H1 (cell line): ENCODE measurements at regions not wholly inside any gene's neighbourhood (a gene's known extent, or its start where the extent isn't known, plus 50 kb on each side); places are given as distances from the start of the nearest gene placed in this dataset.

Source experiments
- CTCF ChIA-PET: fragments of 300-600 bp; sonication (Branson Sonifier 250); formaldehyde crosslinking; loops from one replicate; lab custom pipeline; 2021; ENCODE audit not compliant: partially characterized antibody; lab: Charles Lee
- POLR2A ChIA-PET: fragments of 300-600 bp; sonication (Branson Sonifier 250); formaldehyde crosslinking; loops from one replicate; lab custom pipeline; 2021; ENCODE audit warnings: inconsistent platforms; ENCODE audit not compliant: partially characterized antibody; lab: Charles Lee
- DNase-seq, 2 experiments: peaks; one replicate each; pipeline versions ENCODE4 v3.0.0 to v3.0.0-alpha.2; 2010 to 2022; ENCODE audit warnings: low spot score in 2 of 2, low read depth in 1 of 2, mixed read lengths in 1 of 2
- FAIRE-seq: peaks from 2 replicates; lab custom pipeline; 2011; peaks lifted over from hg19 to GRCh38; lab: Jason Lieb, UNC
- H2AFZ ChIP-seq: 2 replicates; pipeline ENCODE4 v1.8.1; 2012; ENCODE audit warnings: low read length, inconsistent platforms
- H2AK5ac ChIP-seq: 2 replicates; pipeline ENCODE4 v1.6.1; 2013; ENCODE audit warnings: low read depth, low read length
- H2BK120ac ChIP-seq: replicated peaks from 2 replicates; pipeline ENCODE3; 2013; ENCODE audit warnings: low read depth, low read length, inconsistent platforms
- H2BK12ac ChIP-seq: 2 replicates; pipeline ENCODE4 v1.6.1; 2013; ENCODE audit warnings: low read depth, low read length
- H2BK15ac ChIP-seq: 2 replicates; pipeline ENCODE4 v1.6.1; 2013; ENCODE audit warnings: low read length
- H2BK20ac ChIP-seq: 2 replicates; pipeline ENCODE4 v1.6.1; 2013; ENCODE audit warnings: low read length
- H2BK5ac ChIP-seq: 2 replicates; pipeline ENCODE4 v1.6.1; 2013; ENCODE audit warnings: low read depth, low read length
- H3K14ac ChIP-seq: 2 replicates; pipeline ENCODE4 v1.6.1; 2013; ENCODE audit warnings: inconsistent platforms; ENCODE audit not compliant: insufficient read length
- H3K18ac ChIP-seq: 2 replicates; pipeline ENCODE4 v1.6.1; 2013; ENCODE audit warnings: low read length; ENCODE audit errors: extremely low read depth
- H3K23ac ChIP-seq: 2 replicates; pipeline ENCODE4 v1.6.1; 2013; ENCODE audit warnings: inconsistent platforms; ENCODE audit not compliant: insufficient read length
- H3K23me2 ChIP-seq: 2 replicates; pipeline ENCODE4 v1.6.1; 2013; ENCODE audit warnings: low read depth, low read length
- H3K27ac ChIP-seq: 2 replicates; pipeline ENCODE4 v1.6.1; 2011; ENCODE audit warnings: low read depth, low read length, inconsistent platforms
- H3K27me3 ChIP-seq, 4 experiments: replicated peaks in 1 of 4; 1 replicate in 1 of 4; 2 replicates in 3 of 4; pipeline versions ENCODE4 v1.6.1 to v1.8.1; 2011 to 2013; ENCODE audit warnings: low read length in 3 of 4, mild to moderate bottlenecking in 3 of 4, inconsistent platforms in 2 of 4, mixed read lengths in 2 of 4, moderate library complexity in 1 of 4; ENCODE audit not compliant: control insufficient read depth in 3 of 4, insufficient read depth in 3 of 4; ENCODE audit errors: extremely low read depth in 1 of 4
- H3K36me3 ChIP-seq, 4 experiments: 2 replicates each; pipeline versions ENCODE4 v1.6.1 to v1.8.1; 2011 to 2013; ENCODE audit warnings: mild to moderate bottlenecking in 4 of 4, low read length in 3 of 4, moderate library complexity in 2 of 4, control low read depth in 1 of 4, inconsistent platforms in 1 of 4; ENCODE audit not compliant: insufficient read depth in 4 of 4, control insufficient read depth in 2 of 4
- H3K4ac ChIP-seq: replicated peaks from 2 replicates; pipeline ENCODE3; 2013; ENCODE audit warnings: low read length, low read depth, mixed read lengths, inconsistent platforms; ENCODE audit not compliant: insufficient read length
- H3K4me1 ChIP-seq, 4 experiments: replicated peaks in 1 of 4; 1 replicate in 1 of 4; 2 replicates in 3 of 4; pipeline versions ENCODE4 v1.6.1 to v1.8.1; 2011 to 2013; ENCODE audit warnings: low read length in 3 of 4, inconsistent platforms in 2 of 4, mixed read lengths in 1 of 4; ENCODE audit not compliant: insufficient read depth in 4 of 4, control insufficient read depth in 3 of 4
- H3K4me2 ChIP-seq, 2 experiments: 2 replicates each; pipeline versions ENCODE4 v1.6.1 to v1.8.1; 2011 to 2013; ENCODE audit warnings: low read depth in 2 of 2, low read length in 2 of 2, control low read depth in 1 of 2, inconsistent platforms in 1 of 2, mild to moderate bottlenecking in 1 of 2; ENCODE audit not compliant: insufficient read depth in 1 of 2
- H3K4me3 ChIP-seq, 4 experiments: fragments of 200-600, 300-600 bp in 1 of 4; sonication (generic), shearing (Covaris generic), sonication (Bioruptor Twin) in 1 of 4; 2 replicates each; pipeline versions ENCODE4 v1.5.1 to v1.8.1; 2011 to 2016; ENCODE audit warnings: low read length in 4 of 4, low read depth in 3 of 4, control low read depth in 2 of 4, inconsistent platforms in 2 of 4, mild to moderate bottlenecking in 2 of 4, mixed read lengths in 1 of 4, moderate library complexity in 1 of 4; ENCODE audit not compliant: insufficient read depth in 2 of 4; ENCODE audit errors: extremely low read depth in 1 of 4
- H3K56ac ChIP-seq: replicated peaks from 2 replicates; pipeline ENCODE3; 2013; ENCODE audit warnings: low read depth, mild to moderate bottlenecking, mixed read lengths, low read length, inconsistent platforms; ENCODE audit not compliant: insufficient read length
- H3K79me1 ChIP-seq: 2 replicates; pipeline ENCODE4 v1.6.1; 2013; ENCODE audit warnings: low read depth, low read length, control low read depth
- H3K79me2 ChIP-seq, 2 experiments: 2 replicates each; pipeline versions ENCODE4 v1.6.1 to v1.8.1; 2012 to 2013; ENCODE audit warnings: low read length in 2 of 2, mild to moderate bottlenecking in 2 of 2, inconsistent platforms in 1 of 2; ENCODE audit not compliant: insufficient read depth in 2 of 2, control insufficient read depth in 1 of 2
- H3K9ac ChIP-seq, 4 experiments: replicated peaks in 1 of 4; 1 replicate in 1 of 4; 2 replicates in 3 of 4; pipeline versions ENCODE4 v1.6.1 to v1.8.1; 2011 to 2013; ENCODE audit warnings: low read depth in 3 of 4, low read length in 3 of 4, control low read depth in 2 of 4, mild to moderate bottlenecking in 2 of 4, moderate library complexity in 2 of 4, inconsistent platforms in 1 of 4; ENCODE audit errors: extremely low read depth in 1 of 4
- H3K9me3 ChIP-seq, 2 experiments: 2 replicates each; pipeline versions ENCODE4 v1.6.1 to v1.8.1; 2012 to 2013; ENCODE audit warnings: mild to moderate bottlenecking in 2 of 2, moderate library complexity in 2 of 2, control low read depth in 1 of 2, inconsistent platforms in 1 of 2, low read depth in 1 of 2, low read length in 1 of 2, mixed read lengths in 1 of 2; ENCODE audit not compliant: insufficient read depth in 2 of 2
- H4K20me1 ChIP-seq, 2 experiments: replicated peaks in 1 of 2; 2 replicates each; pipeline versions ENCODE3 to v1.8.1; 2011 to 2013; ENCODE audit warnings: inconsistent platforms in 2 of 2, low read length in 2 of 2, mild to moderate bottlenecking in 1 of 2; ENCODE audit not compliant: insufficient read depth in 2 of 2, control insufficient read depth in 1 of 2
- H4K5ac ChIP-seq: 2 replicates; pipeline ENCODE4 v1.6.1; 2013; ENCODE audit warnings: low read length, low read depth, mixed read lengths, inconsistent platforms; ENCODE audit not compliant: insufficient read length
- H4K8ac ChIP-seq: 2 replicates; pipeline ENCODE4 v1.8.0; 2013; ENCODE audit warnings: mild to moderate bottlenecking, moderate library complexity, low read length, inconsistent platforms; ENCODE audit not compliant: insufficient read depth; ENCODE audit errors: extremely low read depth
- H4K91ac ChIP-seq: replicated peaks from 2 replicates; pipeline ENCODE3; 2013; ENCODE audit warnings: low read length, mixed read lengths, inconsistent platforms; ENCODE audit not compliant: insufficient read length
- GABPA ChIP-seq: IDR thresholded peaks from 2 replicates; pipeline ENCODE4 v1.6.1; 2011; ENCODE audit warnings: mild to moderate bottlenecking, low read length, moderate library complexity, borderline replicate concordance; ENCODE audit not compliant: insufficient read depth
- KDM1A ChIP-seq: fragments of 200-600, 300-600 bp; sonication (generic); IDR thresholded peaks from 2 replicates; pipeline ENCODE4 v1.7.1; 2016; ENCODE audit warnings: mild to moderate bottlenecking, low read length, borderline replicate concordance
- KDM5A ChIP-seq: fragments of 200-600 bp; IDR thresholded peaks from 2 replicates; pipeline ENCODE4 v1.7.1; 2012; ENCODE audit warnings: mild to moderate bottlenecking, low read length, inconsistent platforms, mixed read lengths
- POLR2AphosphoS5 ChIP-seq: IDR thresholded peaks from 2 replicates; pipeline ENCODE4 v1.6.1; 2011; ENCODE audit warnings: low read depth, low read length
- POU5F1 ChIP-seq: IDR thresholded peaks from 2 replicates; pipeline ENCODE4 v1.6.1; 2011; ENCODE audit warnings: low read depth, mild to moderate bottlenecking, low read length, moderate library complexity
- RFX5 ChIP-seq: IDR thresholded peaks from 2 replicates; pipeline ENCODE4 v1.6.1; 2011; ENCODE audit warnings: low read depth, low read length, improper control_type of control experiment, borderline replicate concordance
- SUZ12 ChIP-seq: fragments of 200-600 bp; sonication (generic); IDR thresholded peaks from 2 replicates; pipeline ENCODE4 v1.6.1; 2012; ENCODE audit warnings: mild to moderate bottlenecking, inconsistent platforms, low read length, moderate library complexity, mixed read lengths
- TAF1 ChIP-seq: IDR thresholded peaks from 2 replicates; pipeline ENCODE4 v1.6.1; 2011; ENCODE audit warnings: mild to moderate bottlenecking, low read depth, low read length
- TBP ChIP-seq: IDR thresholded peaks from 2 replicates; pipeline ENCODE4 v1.6.1; 2011; ENCODE audit warnings: low read depth, low read length, improper control_type of control experiment
- TCF12 ChIP-seq: IDR thresholded peaks from 2 replicates; pipeline ENCODE4 v1.6.1; 2011; ENCODE audit warnings: low read depth, mild to moderate bottlenecking, low read length
- YY1 ChIP-seq: IDR thresholded peaks from 2 replicates; pipeline ENCODE4 v1.6.1; 2011; ENCODE audit warnings: low read depth, mild to moderate bottlenecking, low read length
- TF ChIP-seq, protein P1 (sequence below): IDR thresholded peaks from 2 replicates; pipeline ENCODE4 v1.6.1; 2011; ENCODE audit warnings: low read depth, mild to moderate bottlenecking, low read length; ENCODE audit not compliant: insufficient read depth

DNA sequence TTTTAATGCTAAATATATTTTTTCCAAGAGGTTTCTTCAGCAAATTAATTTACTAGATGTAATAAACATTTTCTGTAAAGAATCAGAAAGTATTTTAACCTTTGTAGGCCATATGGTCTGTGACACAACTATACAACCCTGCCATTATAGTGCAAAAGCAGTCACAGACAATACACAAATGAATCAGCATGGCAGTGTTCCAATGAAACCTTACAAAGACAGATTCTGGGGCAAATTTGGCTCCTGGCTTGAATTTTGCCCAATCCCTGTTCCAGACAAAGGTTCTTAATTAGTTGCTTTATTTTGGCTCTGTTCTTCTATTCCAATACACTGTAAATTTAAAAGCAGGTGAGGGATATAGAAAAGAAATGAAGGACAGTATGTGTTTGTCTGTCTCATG, 352.5 kb downstream of the C12orf50 start:
- TF ChIP-seq KDM1A (no peak), YY1 (no peak), TCF12 (no peak), RFX5 (no peak), POLR2AphosphoS5 (no peak), POU5F1 (no peak), TBP (no peak), GABPA (no peak), KDM5A (no peak), SUZ12 (no peak), TAF1 (no peak)
- TF ChIP-seq, protein P1, sequence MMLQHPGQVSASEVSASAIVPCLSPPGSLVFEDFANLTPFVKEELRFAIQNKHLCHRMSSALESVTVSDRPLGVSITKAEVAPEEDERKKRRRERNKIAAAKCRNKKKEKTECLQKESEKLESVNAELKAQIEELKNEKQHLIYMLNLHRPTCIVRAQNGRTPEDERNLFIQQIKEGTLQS: no peak
- no peaks in the 10 kb centered on the region for H3K79me2 ChIP-seq
- no peak overlapping the region for H2AK5ac ChIP-seq
- DNase-seq: no peak
- no peak overlapping the region for H2AFZ ChIP-seq
- no peaks in the 10 kb centered on the region for H3K36me3 ChIP-seq
- no peak overlapping the region for H4K91ac ChIP-seq
- no peak overlapping the region for H3K27ac ChIP-seq
- no peak overlapping the region for H3K9ac ChIP-seq
- no peaks in the 10 kb centered on the region for H3K9me3 ChIP-seq
- no peaks in the 10 kb centered on the region for H3K23me2 ChIP-seq
- H3K27me3 ChIP-seq: no peaks in the 10 kb centered on the region
- no peak overlapping the region for H4K5ac ChIP-seq
- H3K79me1 ChIP-seq: no peaks in the 10 kb centered on the region
- H2BK5ac ChIP-seq: no peak overlapping the region
- H3K18ac ChIP-seq: no peak overlapping the region
- H4K8ac ChIP-seq: no peak overlapping the region
- no peak overlapping the region for H2BK20ac ChIP-seq
- no peak overlapping the region for H2BK120ac ChIP-seq
- no peak overlapping the region for H3K56ac ChIP-seq
- H3K23ac ChIP-seq: no peak overlapping the region
- H3K4me3 ChIP-seq: no peak overlapping the region
- no peak overlapping the region for H3K4ac ChIP-seq
- ChIA-PET CTCF (no interaction called here), POLR2A (no interaction called here)
- FAIRE-seq: no peak
- no peak overlapping the region for H3K14ac ChIP-seq
- H2BK12ac ChIP-seq: no peak overlapping the region
- no peak overlapping the region for H3K4me2 ChIP-seq
- H2BK15ac ChIP-seq: no peak overlapping the region
- H4K20me1 ChIP-seq: no peaks in the 10 kb centered on the region
- no peaks in the 10 kb centered on the region for H3K4me1 ChIP-seq
